VCaP (cell line): ENCODE measurements at regions not wholly inside any gene's neighbourhood (a gene's known extent, or its start where the extent isn't known, plus 50 kb on each side); places are given as distances from the start of the nearest gene placed in this dataset.
"Not testable (repeated sequence)": the region's sequence is repeated elsewhere in the genome, so short reads cannot be mapped to it uniquely, and the experiment has no call there.

Source experiments
- H3K27ac ChIP-seq: fragments of 450-650 bp; 2 replicates; pipeline ENCODE4 v1.5.1; 2017
- TF ChIP-seq, protein P1 (sequence below): fragments of 450-650 bp; conservative IDR thresholded peaks from 2 replicates; pipeline ENCODE4 v1.5.1; 2017; ENCODE audit warnings: mild to moderate bottlenecking, moderate library complexity

DNA sequence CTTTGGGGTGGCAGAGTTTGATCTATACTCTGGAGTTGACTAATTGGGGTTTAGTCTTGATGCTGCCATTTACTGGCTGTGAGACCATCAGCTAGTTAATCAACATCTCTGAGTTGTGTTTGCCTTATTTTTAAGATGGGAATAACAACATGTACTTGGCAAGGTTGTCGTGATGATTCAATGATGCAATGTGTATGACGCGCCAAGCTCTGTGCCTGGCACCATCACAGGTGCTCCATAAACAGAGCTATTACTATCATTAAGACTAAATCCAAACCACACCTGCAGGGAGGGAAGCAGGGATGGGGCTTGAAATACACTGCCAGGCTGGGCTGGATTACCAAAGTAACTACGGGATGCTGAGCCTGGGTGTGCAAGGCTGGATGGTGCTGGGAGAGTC, 60.1 kb upstream of the E2F3 start:
- H3K27ac ChIP-seq, result no peak overlapping the region
- TF ChIP-seq, protein P1, sequence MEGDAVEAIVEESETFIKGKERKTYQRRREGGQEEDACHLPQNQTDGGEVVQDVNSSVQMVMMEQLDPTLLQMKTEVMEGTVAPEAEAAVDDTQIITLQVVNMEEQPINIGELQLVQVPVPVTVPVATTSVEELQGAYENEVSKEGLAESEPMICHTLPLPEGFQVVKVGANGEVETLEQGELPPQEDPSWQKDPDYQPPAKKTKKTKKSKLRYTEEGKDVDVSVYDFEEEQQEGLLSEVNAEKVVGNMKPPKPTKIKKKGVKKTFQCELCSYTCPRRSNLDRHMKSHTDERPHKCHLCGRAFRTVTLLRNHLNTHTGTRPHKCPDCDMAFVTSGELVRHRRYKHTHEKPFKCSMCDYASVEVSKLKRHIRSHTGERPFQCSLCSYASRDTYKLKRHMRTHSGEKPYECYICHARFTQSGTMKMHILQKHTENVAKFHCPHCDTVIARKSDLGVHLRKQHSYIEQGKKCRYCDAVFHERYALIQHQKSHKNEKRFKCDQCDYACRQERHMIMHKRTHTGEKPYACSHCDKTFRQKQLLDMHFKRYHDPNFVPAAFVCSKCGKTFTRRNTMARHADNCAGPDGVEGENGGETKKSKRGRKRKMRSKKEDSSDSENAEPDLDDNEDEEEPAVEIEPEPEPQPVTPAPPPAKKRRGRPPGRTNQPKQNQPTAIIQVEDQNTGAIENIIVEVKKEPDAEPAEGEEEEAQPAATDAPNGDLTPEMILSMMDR, result no peak

DNA sequence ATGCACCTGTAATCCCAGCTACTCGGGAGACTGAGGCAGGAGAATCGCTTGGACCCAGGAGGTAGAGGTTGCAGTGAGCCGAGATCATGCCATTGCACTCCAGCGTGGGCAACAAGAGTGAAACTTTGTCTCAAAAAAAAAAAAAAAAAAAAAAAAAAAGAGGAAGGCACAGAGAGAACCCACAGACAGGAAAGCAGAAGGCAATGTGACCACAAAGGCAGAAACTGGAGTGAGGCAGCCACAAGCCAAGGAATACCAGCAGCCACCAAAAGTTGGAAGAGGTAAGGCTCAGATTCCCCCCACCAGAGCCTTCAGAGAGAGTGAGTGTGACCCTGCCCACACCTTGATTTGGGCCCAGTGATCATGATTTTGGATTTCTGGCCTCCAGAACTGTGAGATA, 54.7 kb upstream of the E2F3 start:
- H3K27ac ChIP-seq, result not testable (repeated sequence)

GRCh38 chr6:20348041-20348440, 53.6 kb upstream of the E2F3 start:
- TF ChIP-seq, protein P1, result no peak
- H3K27ac ChIP-seq, result no peak overlapping the region

- TF ChIP-seq, protein P1, result no peak
Measured at GRCh38 chr6:20349225-20349624, 52.5 kb upstream of the E2F3 start.

DNA sequence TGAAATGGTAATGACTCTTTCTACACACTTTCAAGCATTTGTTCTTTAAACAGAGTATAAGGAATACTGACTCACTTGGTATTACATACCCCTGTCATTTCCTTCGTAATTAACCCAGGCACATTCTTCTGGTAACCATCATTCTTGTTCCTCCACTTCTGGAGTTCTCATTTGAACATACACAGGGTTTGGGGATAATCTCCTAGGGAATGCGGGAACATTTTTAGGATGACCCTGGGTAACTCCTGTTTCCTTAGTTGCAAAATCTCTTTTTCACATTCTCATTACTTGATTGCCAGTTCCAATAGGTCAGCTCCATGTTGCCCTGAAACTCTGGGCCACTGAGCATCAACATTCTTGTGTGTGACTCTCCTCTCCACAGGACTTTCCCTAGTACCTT, 51.5 kb upstream of the E2F3 start:
- no peak overlapping the region for H3K27ac ChIP-seq
- TF ChIP-seq, protein P1, result no peak

More at GRCh38 chr6:20349225-20349624, 52.5 kb upstream of the E2F3 start:
- H3K27ac ChIP-seq, result no peak overlapping the region

DNA sequence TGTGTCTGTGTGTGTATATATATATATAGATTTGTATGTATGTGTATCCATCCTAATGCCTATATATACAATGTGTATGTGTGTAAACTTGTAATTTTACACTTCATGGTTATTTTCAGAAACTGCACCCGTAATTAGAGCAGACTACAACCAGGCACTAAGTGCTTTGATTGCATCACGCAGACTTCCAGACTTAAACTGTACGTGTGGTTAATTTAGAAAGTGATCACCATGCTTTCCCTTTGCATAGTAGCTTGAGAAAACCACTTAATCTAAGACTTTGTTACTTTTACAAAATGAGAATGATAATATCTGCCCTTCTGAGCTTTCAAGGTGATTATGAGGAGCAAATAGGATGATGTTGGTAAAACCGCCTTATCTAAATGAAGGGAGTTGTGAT, 50.1 kb upstream of the E2F3 start:
- TF ChIP-seq, protein P1, result no peak

More for the DNA sequence above, 50.1 kb upstream of the E2F3 start:
- no peak overlapping the region for H3K27ac ChIP-seq
